Glomerular visceral epithelial cell (primary cell): ENCODE measurements at regions not wholly inside any gene's neighbourhood (a gene's known extent, or its start where the extent isn't known, plus 50 kb on each side); places are given as distances from the start of the nearest gene placed in this dataset.
"Not testable (repeated sequence)": the region's sequence is repeated elsewhere in the genome, so short reads cannot be mapped to it uniquely, and the experiment has no call there.

Experiments
- DNase-seq: peaks from one replicate; pipeline ENCODE4 v3.0.0-alpha.2; 2016; ENCODE audit errors: extremely low spot score

GRCh38 chr5:93359296-93359959 lies 221.6 kb downstream of the NR2F1-AS1 start:
- DNase-seq, result peak; percentile 57

GRCh38 chr5:93358176-93358575 lies 222.8 kb downstream of the NR2F1-AS1 start:
- no peak for DNase-seq

- no peak for DNase-seq
Measured at GRCh38 chr5:93357686-93358085, 223.3 kb downstream of the NR2F1-AS1 start.

- DNase-seq, result peak; percentile 64
Measured at GRCh38 chr5:93355691-93356090, 225.3 kb downstream of the NR2F1-AS1 start.

- no peak for DNase-seq
Measured at GRCh38 chr5:93352186-93352585, 228.8 kb downstream of the NR2F1-AS1 start.

- DNase-seq, result peak; percentile 50
Measured at GRCh38 chr5:93349613-93350012, 231.4 kb downstream of the NR2F1-AS1 start.

GRCh38 chr5:93348231-93348630 lies 232.8 kb downstream of the NR2F1-AS1 start:
- DNase-seq, result peak; percentile 79

- DNase-seq, result not testable (repeated sequence)
Measured at GRCh38 chr5:93346850-93347249, 234.2 kb downstream of the NR2F1-AS1 start.

GRCh38 chr5:93346301-93346700 lies 234.7 kb downstream of the NR2F1-AS1 start:
- DNase-seq, result no peak

- no peak for DNase-seq
Measured at GRCh38 chr5:93343570-93343969, 237.4 kb downstream of the NR2F1-AS1 start.

GRCh38 chr5:93342563-93343061 lies 238.4 kb downstream of the NR2F1-AS1 start:
- no peak for DNase-seq

GRCh38 chr5:93340881-93341280 lies 240.1 kb downstream of the NR2F1-AS1 start:
- no peak for DNase-seq

- no peak for DNase-seq
Measured at GRCh38 chr5:93337138-93337537, 243.9 kb downstream of the NR2F1-AS1 start.

GRCh38 chr5:93336330-93337110 lies 244.5 kb downstream of the NR2F1-AS1 start:
- DNase-seq, result no peak

- no peak for DNase-seq
Measured at GRCh38 chr5:93331863-93332262, 249.2 kb downstream of the NR2F1-AS1 start.

GRCh38 chr5:93331241-93331640 lies 249.8 kb downstream of the NR2F1-AS1 start:
- no peak for DNase-seq

- no peak for DNase-seq
Measured at GRCh38 chr5:93330506-93330905, 250.5 kb downstream of the NR2F1-AS1 start.

GRCh38 chr5:93329756-93330155 lies 251.3 kb downstream of the NR2F1-AS1 start:
- DNase-seq, result no peak

- no peak for DNase-seq
Measured at GRCh38 chr5:93328833-93329232, 252.2 kb downstream of the NR2F1-AS1 start.

- no peak for DNase-seq
Measured at GRCh38 chr5:93327605-93328004, 253.4 kb downstream of the NR2F1-AS1 start.

GRCh38 chr5:93325946-93326345 lies 255.1 kb downstream of the NR2F1-AS1 start:
- no peak for DNase-seq

- no peak for DNase-seq
Measured at GRCh38 chr5:93322974-93323860, 257.8 kb downstream of the NR2F1-AS1 start.
